Trophoblast cell (in vitro differentiated cells and primary cell): ENCODE measurements at regions not wholly inside any gene's neighbourhood (a gene's known extent, or its start where the extent isn't known, plus 50 kb on each side); places are given as distances from the start of the nearest gene placed in this dataset.

Source experiments
- DNase-seq, 2 donors: peaks; one replicate each; pipeline ENCODE4 v3.0.0-alpha.2; 2016
- H2AFZ ChIP-seq: 2 replicates; pipeline ENCODE4 v1.6.1; 2013; ENCODE audit warnings: low read length, moderate library complexity, mild to moderate bottlenecking; ENCODE audit not compliant: insufficient read depth, poor library complexity
- H2AK5ac ChIP-seq: 2 replicates; pipeline ENCODE4 v1.6.1; 2013; ENCODE audit warnings: mild to moderate bottlenecking, low read length
- H2BK120ac ChIP-seq: 2 replicates; pipeline ENCODE4 v1.6.1; 2013; ENCODE audit warnings: low read length, mild to moderate bottlenecking, moderate library complexity; ENCODE audit not compliant: insufficient read depth, poor library complexity
- H2BK12ac ChIP-seq: 2 replicates; pipeline ENCODE4 v1.6.1; 2013; ENCODE audit warnings: mild to moderate bottlenecking, low read length, moderate library complexity
- H2BK5ac ChIP-seq: 2 replicates; pipeline ENCODE4 v1.6.1; 2013; ENCODE audit warnings: low read length, low read depth, moderate library complexity, mild to moderate bottlenecking; ENCODE audit not compliant: poor library complexity
- H3K14ac ChIP-seq: 2 replicates; pipeline ENCODE4 v1.6.1; 2013; ENCODE audit warnings: mild to moderate bottlenecking, low read length
- H3K18ac ChIP-seq: 2 replicates; pipeline ENCODE4 v1.6.1; 2013; ENCODE audit warnings: mild to moderate bottlenecking, low read length
- H3K23ac ChIP-seq: 2 replicates; pipeline ENCODE4 v1.6.1; 2013; ENCODE audit warnings: low read length
- H3K27ac ChIP-seq: 2 replicates; pipeline ENCODE4 v1.5.1; 2013; ENCODE audit warnings: low read depth, mild to moderate bottlenecking, inconsistent platforms, low read length, moderate library complexity
- H3K27me3 ChIP-seq: 2 replicates; pipeline ENCODE4 v1.6.1; 2013; ENCODE audit warnings: inconsistent platforms, mild to moderate bottlenecking, low read length, moderate library complexity; ENCODE audit not compliant: insufficient read depth
- H3K36me3 ChIP-seq, 2 experiments: 1 replicate in 1 of 2; 2 replicates in 1 of 2; pipeline ENCODE4 v1.6.1; 2013; ENCODE audit warnings: low read length in 2 of 2, mild to moderate bottlenecking in 2 of 2, moderate library complexity in 1 of 2; ENCODE audit not compliant: insufficient read depth in 2 of 2, control insufficient read depth in 1 of 2
- H3K4ac ChIP-seq: 2 replicates; pipeline ENCODE4 v1.6.1; 2013; ENCODE audit warnings: low read depth, mild to moderate bottlenecking, low read length, moderate library complexity
- H3K4me1 ChIP-seq, 2 experiments: 1 replicate in 1 of 2; 2 replicates in 1 of 2; pipeline ENCODE4 v1.6.1; 2013; ENCODE audit warnings: low read length in 2 of 2, mild to moderate bottlenecking in 2 of 2, moderate library complexity in 1 of 2; ENCODE audit not compliant: insufficient read depth in 2 of 2, control insufficient read depth in 1 of 2
- H3K4me2 ChIP-seq: 2 replicates; pipeline ENCODE4 v1.6.1; 2013; ENCODE audit warnings: inconsistent platforms, mild to moderate bottlenecking, low read length, moderate library complexity
- H3K4me3 ChIP-seq: 2 replicates; pipeline ENCODE4 v1.5.1; 2013; ENCODE audit warnings: mild to moderate bottlenecking, low read depth, low read length, inconsistent platforms
- H3K79me1 ChIP-seq: one replicate; pipeline ENCODE4 v1.6.1; 2013; ENCODE audit warnings: low read length
- H3K79me2 ChIP-seq: 2 replicates; pipeline ENCODE4 v1.6.1; 2013; ENCODE audit warnings: low read length, mild to moderate bottlenecking; ENCODE audit not compliant: control insufficient read depth, insufficient read depth, poor library complexity
- H3K9ac ChIP-seq: 2 replicates; pipeline ENCODE4 v1.6.1; 2013; ENCODE audit warnings: mild to moderate bottlenecking, low read length
- H3K9me3 ChIP-seq: 2 replicates; pipeline ENCODE4 v1.6.1; 2013; ENCODE audit warnings: low read depth, mild to moderate bottlenecking, control low read depth, inconsistent platforms, low read length; ENCODE audit not compliant: insufficient read depth
- H4K12ac ChIP-seq: 2 replicates; pipeline ENCODE4 v1.6.1; 2013; ENCODE audit warnings: low read depth, mild to moderate bottlenecking, low read length, moderate library complexity
- H4K8ac ChIP-seq: 2 replicates; pipeline ENCODE4 v1.6.1; 2013; ENCODE audit warnings: low read depth, mild to moderate bottlenecking, low read length, moderate library complexity
- H4K91ac ChIP-seq: one replicate; pipeline ENCODE4 v1.6.1; 2013; ENCODE audit warnings: low read depth, mild to moderate bottlenecking, low read length, moderate library complexity
- WGBS: extraction: QIAGEN DNeasy Blood & Tissue Kit; methylation state at CpG from one replicate; pipeline ENCODE4 v1.1.7; 2013; ENCODE audit warnings: missing lambda C conversion rate; ENCODE audit not compliant: insufficient read length, insufficient coverage; ENCODE audit errors: extremely low coverage; 5-methylcytosine and 5-hydroxymethylcytosine counted together

- Histone ChIP-seq H4K12ac (no peak overlapping the region), H2BK5ac (no peak overlapping the region), H3K9ac (no peak overlapping the region), H3K36me3 (peaks cover 0 to 2% of the 10 kb centered on the region in 2 experiments), H3K9me3 (peaks cover 2% of the 10 kb centered on the region), H3K4me1 (peaks cover 5 to 14% of the 10 kb centered on the region in 2 experiments), H3K4me2 (no peak overlapping the region), H3K4me3 (peak overlapping the region; percentile 38), H2BK120ac (no peak overlapping the region), H2AK5ac (no peak overlapping the region), H4K91ac (no peak overlapping the region), H2AFZ (no peak overlapping the region), H3K27ac (no peak overlapping the region), H3K18ac (no peak overlapping the region), H3K79me1 (no peaks in the 10 kb centered on the region), H3K4ac (no peak overlapping the region), H3K14ac (no peak overlapping the region), H2BK12ac (no peak overlapping the region), H4K8ac (no peak overlapping the region), H3K23ac (no peak overlapping the region), H3K27me3 (no peaks in the 10 kb centered on the region), H3K79me2 (no peaks in the 10 kb centered on the region)
- WGBS, result no CpG with 5 or more reads among the region's 6 CpGs
- no peak for DNase-seq
These were observed 187.1 kb downstream of the GLI2 start for GRCh38 chr2:120922571-120923332.

- H2BK120ac ChIP-seq, result no peak overlapping the region
- no peak overlapping the region for H2BK5ac ChIP-seq
- no peak overlapping the region for H2AK5ac ChIP-seq
- no peak for DNase-seq
- WGBS, result 100% methylated on average over 2 of the region's 11 CpGs
- no peak overlapping the region for H3K27ac ChIP-seq
- no peak overlapping the region for H3K4me3 ChIP-seq
- no peak overlapping the region for H2AFZ ChIP-seq
- H3K9me3 ChIP-seq, result peaks cover 5% of the 10 kb centered on the region
- no peak overlapping the region for H3K4me2 ChIP-seq
- H3K27me3 ChIP-seq, result no peaks in the 10 kb centered on the region
- peak overlapping the region; percentile 45 for H3K23ac ChIP-seq
- H3K14ac ChIP-seq, result no peak overlapping the region
- peaks cover 0 to 2% of the 10 kb centered on the region in 2 experiments for H3K36me3 ChIP-seq
- no peak overlapping the region for H3K4ac ChIP-seq
- no peak overlapping the region for H4K12ac ChIP-seq
- H4K8ac ChIP-seq, result no peak overlapping the region
- no peak overlapping the region for H3K9ac ChIP-seq
- H4K91ac ChIP-seq, result no peak overlapping the region
- no peak overlapping the region for H3K18ac ChIP-seq
- H3K79me1 ChIP-seq, result no peaks in the 10 kb centered on the region
- H2BK12ac ChIP-seq, result no peak overlapping the region
- H3K79me2 ChIP-seq, result no peaks in the 10 kb centered on the region
- H3K4me1 ChIP-seq, result peaks cover 5 to 14% of the 10 kb centered on the region in 2 experiments
These were observed 187.8 kb downstream of the GLI2 start for GRCh38 chr2:120923426-120923825.

- H3K18ac ChIP-seq, result no peak overlapping the region
- no peak overlapping the region for H3K9ac ChIP-seq
- peaks cover 0 to 2% of the 10 kb centered on the region in 2 experiments for H3K36me3 ChIP-seq
- H3K27me3 ChIP-seq, result no peaks in the 10 kb centered on the region
- no peak overlapping the region for H2BK5ac ChIP-seq
- peaks cover under 1 to 9% of the 10 kb centered on the region in 2 experiments for H3K4me1 ChIP-seq
- peaks cover 6% of the 10 kb centered on the region for H3K9me3 ChIP-seq
- no peak overlapping the region for H2BK12ac ChIP-seq
- H3K79me1 ChIP-seq, result no peaks in the 10 kb centered on the region
- H3K23ac ChIP-seq, result no peak overlapping the region
- H3K27ac ChIP-seq, result no peak overlapping the region
- H3K79me2 ChIP-seq, result no peaks in the 10 kb centered on the region
- no peak overlapping the region for H2BK120ac ChIP-seq
- H3K4me2 ChIP-seq, result no peak overlapping the region
- no peak overlapping the region for H2AFZ ChIP-seq
- no peak overlapping the region for H3K4me3 ChIP-seq
- H2AK5ac ChIP-seq, result no peak overlapping the region
- WGBS, result no CpG with 5 or more reads among the region's 5 CpGs
- no peak for DNase-seq
- H4K91ac ChIP-seq, result no peak overlapping the region
- no peak overlapping the region for H4K8ac ChIP-seq
- no peak overlapping the region for H3K14ac ChIP-seq
- H3K4ac ChIP-seq, result no peak overlapping the region
- no peak overlapping the region for H4K12ac ChIP-seq
These were observed 189.3 kb downstream of the GLI2 start for GRCh38 chr2:120924924-120925323.

- no peak overlapping the region for H3K9ac ChIP-seq
- no peak overlapping the region for H2BK12ac ChIP-seq
- H2BK5ac ChIP-seq, result no peak overlapping the region
- no peak overlapping the region for H2BK120ac ChIP-seq
- no CpG with 5 or more reads among the region's 28 CpGs for WGBS
- H3K4me1 ChIP-seq, result no peaks in the 10 kb centered on the region
- peaks cover 10% of the 10 kb centered on the region for H3K9me3 ChIP-seq
- peaks cover 0 to 2% of the 10 kb centered on the region in 2 experiments for H3K36me3 ChIP-seq
- H2AFZ ChIP-seq, result no peak overlapping the region
- no peak overlapping the region for H4K12ac ChIP-seq
- no peak overlapping the region for H3K23ac ChIP-seq
- H3K79me1 ChIP-seq, result no peaks in the 10 kb centered on the region
- H4K91ac ChIP-seq, result no peak overlapping the region
- H3K14ac ChIP-seq, result no peak overlapping the region
- H2AK5ac ChIP-seq, result no peak overlapping the region
- no peaks in the 10 kb centered on the region for H3K27me3 ChIP-seq
- no peak overlapping the region for H3K4ac ChIP-seq
- no peak overlapping the region for H3K4me2 ChIP-seq
- no peak for DNase-seq
- no peak overlapping the region for H3K27ac ChIP-seq
- no peak overlapping the region for H3K18ac ChIP-seq
- no peaks in the 10 kb centered on the region for H3K79me2 ChIP-seq
- H4K8ac ChIP-seq, result no peak overlapping the region
- peak overlapping the region; percentile 14 for H3K4me3 ChIP-seq
These were observed 191.0 kb downstream of the GLI2 start for GRCh38 chr2:120926463-120927264.
